ENCODE measurements at regions not wholly inside any gene's neighbourhood (a gene's known extent, or its start where the extent isn't known, plus 50 kb on each side); places are given as distances from the start of the nearest gene placed in this dataset.

DNA sequence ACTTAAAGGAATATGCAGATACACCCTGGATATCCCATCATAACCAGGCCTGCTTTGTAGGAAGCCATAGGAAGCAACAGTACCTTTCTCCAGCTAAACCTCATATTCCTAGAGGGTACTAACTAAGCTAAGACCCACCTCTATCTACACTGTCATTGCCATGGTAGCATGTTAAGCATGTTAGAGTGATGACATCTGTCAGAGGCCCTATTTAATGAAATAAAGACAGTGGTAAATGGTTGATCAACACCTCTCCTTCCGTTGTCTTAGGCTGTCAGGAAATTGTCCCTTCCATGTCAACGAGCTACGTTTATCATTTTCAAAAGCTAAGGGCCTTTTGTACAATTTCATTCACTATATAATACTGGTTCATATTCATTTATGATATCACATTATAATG, 251.1 kb upstream of the PSMD7 start:
- 96 to 100% methylated on average over 3 of the region's 3 CpGs for WGBS, 2 experiments
- H3K9me3 ChIP-seq (ENCODE audit: control insufficient read depth, low read length): no peaks in the 10 kb centered on the region
- no peak overlapping the region for H3K27ac ChIP-seq (ENCODE audit: insufficient read depth, low read depth, low read length, poor library complexity, severe bottlenecking)
- H3K4me1 ChIP-seq (ENCODE audit: control insufficient read depth, insufficient read depth, low read length): no peaks in the 10 kb centered on the region
- H3K27me3 ChIP-seq (ENCODE audit: control insufficient read depth, insufficient read depth, low read length, poor library complexity, severe bottlenecking): no peaks in the 10 kb centered on the region
- H3K4me3 ChIP-seq (ENCODE audit: insufficient read depth, low read depth, low read length): no peak overlapping the region
- no peaks in the 10 kb centered on the region for H3K36me3 ChIP-seq (ENCODE audit: control insufficient read depth, insufficient read depth, low read length)

DNA sequence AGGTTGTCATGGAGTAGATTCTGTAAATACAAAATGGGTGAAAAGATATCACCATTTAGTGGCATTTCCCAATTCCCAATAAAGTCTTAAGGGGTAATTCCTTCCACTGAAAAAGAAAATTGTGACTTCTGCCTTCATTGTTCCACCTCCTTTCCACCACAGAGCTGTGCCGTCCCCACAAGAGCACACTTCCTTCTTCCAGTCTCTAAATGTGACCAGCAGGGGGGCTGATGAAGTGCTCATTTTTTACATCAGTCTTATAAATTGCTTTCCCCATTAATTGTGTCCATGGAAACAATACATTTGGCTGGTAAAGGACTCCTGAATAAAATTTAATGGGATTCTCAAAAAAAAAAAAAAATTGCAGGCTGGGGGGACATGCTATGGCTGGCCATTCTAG, 260.8 kb upstream of the PSMD7 start:
- H3K4me3 ChIP-seq (ENCODE audit: insufficient read depth, low read depth, low read length): no peak overlapping the region
- no peaks in the 10 kb centered on the region for H3K27me3 ChIP-seq (ENCODE audit: control insufficient read depth, insufficient read depth, low read length, poor library complexity, severe bottlenecking)
- no peak overlapping the region for H3K27ac ChIP-seq (ENCODE audit: insufficient read depth, low read depth, low read length, poor library complexity, severe bottlenecking)
- no peaks in the 10 kb centered on the region for H3K36me3 ChIP-seq (ENCODE audit: control insufficient read depth, insufficient read depth, low read length)
- H3K9me3 ChIP-seq (ENCODE audit: control insufficient read depth, low read length): no peaks in the 10 kb centered on the region
- 11 to 19% methylated on average over 1 of the region's 1 CpG for WGBS, 2 experiments
- H3K4me1 ChIP-seq (ENCODE audit: control insufficient read depth, insufficient read depth, low read length): peaks cover 39% of the 10 kb centered on the region

DNA sequence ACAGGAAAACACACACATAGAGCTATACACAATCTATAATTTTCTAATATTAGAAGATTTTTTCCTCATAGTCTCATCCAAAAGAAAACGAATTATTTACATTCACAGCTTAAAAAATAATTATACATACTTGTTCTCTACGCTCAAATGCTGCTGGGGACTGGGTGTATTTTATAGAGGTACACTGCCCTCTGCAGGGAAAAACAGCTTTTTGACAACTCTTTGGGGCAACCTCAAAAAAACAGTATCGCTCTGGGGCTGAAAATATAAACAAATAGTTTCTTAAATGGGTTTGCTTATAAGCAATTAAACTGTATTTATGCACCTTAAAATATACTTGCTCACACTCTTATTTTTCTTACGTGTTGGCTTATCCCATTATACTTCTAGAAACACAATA, 261.8 kb upstream of the PSMD7 start:
- H3K36me3 ChIP-seq (ENCODE audit: control insufficient read depth, insufficient read depth, low read length): no peaks in the 10 kb centered on the region
- H3K27ac ChIP-seq (ENCODE audit: insufficient read depth, low read depth, low read length, poor library complexity, severe bottlenecking): no peak overlapping the region
- WGBS, 2 experiments: 13 to 17% methylated on average over 2 to 4 of the region's 4 CpGs

DNA sequence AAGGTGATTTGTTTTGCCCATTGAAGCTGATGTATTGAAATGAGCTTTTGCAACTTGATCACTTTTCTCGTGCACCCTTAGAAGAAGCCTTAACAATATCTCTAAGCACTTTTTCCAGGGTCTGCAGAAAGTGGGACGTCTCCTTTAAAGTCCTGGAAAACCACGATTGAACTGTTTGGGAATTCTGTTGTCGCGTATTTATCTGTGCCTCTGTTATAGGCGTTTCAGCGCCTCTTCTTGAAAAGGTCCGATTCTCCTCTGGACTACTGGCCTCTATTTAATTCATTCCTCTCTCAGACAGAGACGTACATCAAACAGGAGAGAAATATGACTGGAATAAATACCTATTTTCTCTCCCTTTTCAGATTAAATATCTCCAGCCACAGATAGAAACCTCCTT, 262.4 kb upstream of the PSMD7 start:
- no peaks in the 10 kb centered on the region for H3K9me3 ChIP-seq (ENCODE audit: control insufficient read depth, low read length)
- H3K27ac ChIP-seq (ENCODE audit: insufficient read depth, low read depth, low read length, poor library complexity, severe bottlenecking): no peak overlapping the region
- peaks cover 50% of the 10 kb centered on the region for H3K4me1 ChIP-seq (ENCODE audit: control insufficient read depth, insufficient read depth, low read length)
- no peaks in the 10 kb centered on the region for H3K36me3 ChIP-seq (ENCODE audit: control insufficient read depth, insufficient read depth, low read length)
- no peaks in the 10 kb centered on the region for H3K27me3 ChIP-seq (ENCODE audit: control insufficient read depth, insufficient read depth, low read length, poor library complexity, severe bottlenecking)
- H3K4me3 ChIP-seq (ENCODE audit: insufficient read depth, low read depth, low read length): no peak overlapping the region
- WGBS, 2 experiments: 71 to 76% methylated on average over 9 of the region's 9 CpGs

More for the DNA sequence above, 261.8 kb upstream of the PSMD7 start:
- peaks cover 44% of the 10 kb centered on the region for H3K4me1 ChIP-seq (ENCODE audit: control insufficient read depth, insufficient read depth, low read length)
- H3K27me3 ChIP-seq (ENCODE audit: control insufficient read depth, insufficient read depth, low read length, poor library complexity, severe bottlenecking): no peaks in the 10 kb centered on the region
- H3K4me3 ChIP-seq (ENCODE audit: insufficient read depth, low read depth, low read length): no peak overlapping the region
- H3K9me3 ChIP-seq (ENCODE audit: control insufficient read depth, low read length): no peaks in the 10 kb centered on the region

DNA sequence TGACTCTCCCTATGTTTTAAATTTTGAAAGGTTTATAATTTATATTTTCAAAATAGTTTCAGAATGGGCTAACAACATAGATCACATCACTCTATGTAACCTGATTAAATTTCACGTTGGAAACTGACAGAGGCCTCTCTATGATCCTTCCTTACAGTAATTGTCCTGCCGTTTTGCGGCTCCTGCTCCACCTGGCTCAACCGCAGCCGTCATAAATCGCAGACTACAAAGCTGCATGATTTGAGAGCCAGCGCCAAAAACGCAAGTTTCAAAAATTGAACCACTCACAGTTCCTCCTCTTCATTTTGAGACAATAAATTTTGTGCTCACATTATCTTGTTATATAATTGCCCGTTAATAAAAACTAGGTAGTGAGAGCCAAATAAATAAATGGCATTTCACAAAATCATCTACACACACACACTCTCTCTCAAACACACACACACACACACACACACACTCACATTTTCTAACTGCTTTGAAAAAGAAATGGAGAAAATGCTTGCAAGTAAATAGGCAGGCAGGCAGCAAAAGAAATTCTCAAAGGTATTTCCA, 263.1 kb upstream of the PSMD7 start:
- H3K36me3 ChIP-seq (ENCODE audit: control insufficient read depth, insufficient read depth, low read length): no peaks in the 10 kb centered on the region
- no peaks in the 10 kb centered on the region for H3K9me3 ChIP-seq (ENCODE audit: control insufficient read depth, low read length)
- no peak overlapping the region for H3K27ac ChIP-seq (ENCODE audit: insufficient read depth, low read depth, low read length, poor library complexity, severe bottlenecking)
- H3K4me3 ChIP-seq (ENCODE audit: insufficient read depth, low read depth, low read length): no peak overlapping the region
- H3K4me1 ChIP-seq (ENCODE audit: control insufficient read depth, insufficient read depth, low read length): peaks cover 50% of the 10 kb centered on the region
- H3K27me3 ChIP-seq (ENCODE audit: control insufficient read depth, insufficient read depth, low read length, poor library complexity, severe bottlenecking): no peaks in the 10 kb centered on the region
- WGBS, 2 experiments: 81 to 82% methylated on average over 8 to 9 of the region's 9 CpGs

DNA sequence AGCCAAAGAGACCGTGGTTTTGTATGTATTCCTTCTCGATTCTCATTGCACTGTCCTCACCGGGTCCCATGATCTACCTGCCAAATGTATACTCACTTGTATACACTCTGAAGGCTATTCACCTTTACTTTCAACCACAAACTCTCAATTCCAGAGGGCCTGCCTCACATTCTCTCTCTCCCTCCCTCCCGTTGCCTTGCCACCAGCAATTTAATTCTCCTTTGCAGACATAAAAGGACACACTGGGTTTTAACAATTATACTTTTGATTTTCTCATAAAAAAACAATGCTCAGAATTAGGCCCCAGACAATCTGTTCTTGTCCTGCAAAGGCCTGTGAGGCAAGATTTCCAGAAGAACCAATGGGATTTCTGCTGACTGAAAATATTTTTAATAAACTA, 265.1 kb upstream of the PSMD7 start:
- H3K9me3 ChIP-seq (ENCODE audit: control insufficient read depth, low read length): no peaks in the 10 kb centered on the region
- no peak overlapping the region for H3K4me3 ChIP-seq (ENCODE audit: insufficient read depth, low read depth, low read length)
- H3K27ac ChIP-seq (ENCODE audit: insufficient read depth, low read depth, low read length, poor library complexity, severe bottlenecking): no peak overlapping the region
- no peaks in the 10 kb centered on the region for H3K36me3 ChIP-seq (ENCODE audit: control insufficient read depth, insufficient read depth, low read length)
- 63 to 70% methylated on average over 4 of the region's 4 CpGs for WGBS, 2 experiments
- H3K27me3 ChIP-seq (ENCODE audit: control insufficient read depth, insufficient read depth, low read length, poor library complexity, severe bottlenecking): no peaks in the 10 kb centered on the region
- H3K4me1 ChIP-seq (ENCODE audit: control insufficient read depth, insufficient read depth, low read length): peaks cover 53% of the 10 kb centered on the region

DNA sequence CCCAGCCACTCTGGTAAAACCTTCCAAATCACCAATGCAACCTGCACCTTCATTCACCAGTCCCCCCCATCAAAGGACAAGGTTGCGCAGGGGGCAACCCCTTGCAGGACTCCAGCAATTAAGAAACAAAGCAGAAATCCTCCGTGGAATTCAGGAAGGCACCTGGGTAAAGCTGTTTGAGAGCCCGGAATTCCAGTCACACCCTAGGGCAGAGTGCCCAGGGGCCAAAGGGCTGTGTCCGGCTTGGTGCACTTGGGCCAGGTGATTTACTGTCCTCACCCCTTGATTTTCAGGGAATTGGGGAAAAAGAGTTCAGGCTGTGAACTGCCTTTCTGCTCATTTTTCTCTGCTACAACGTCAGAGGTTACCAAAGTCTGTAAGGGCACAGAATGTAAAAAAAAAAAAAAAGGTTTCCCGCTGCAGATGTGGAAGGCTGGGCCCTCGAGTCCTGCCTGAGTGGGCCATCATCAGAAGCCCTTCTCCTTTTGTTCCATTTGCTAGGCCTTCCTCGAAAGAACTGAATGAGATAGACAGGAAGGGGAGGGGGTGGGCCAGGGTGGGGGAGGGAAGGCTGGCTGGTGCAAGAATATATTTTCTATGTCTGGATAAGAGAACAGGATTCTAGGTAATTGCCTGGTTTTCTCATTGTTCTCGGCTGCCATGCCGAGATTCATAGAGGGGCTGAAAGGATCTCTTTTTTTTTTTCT, 266.5 kb upstream of the PSMD7 start:
- Histone ChIP-seq H3K4me3 (ENCODE audit: insufficient read depth, low read depth, low read length) (no peak overlapping the region), H3K4me1 (ENCODE audit: control insufficient read depth, insufficient read depth, low read length) (peaks cover 59% of the 10 kb centered on the region), H3K27me3 (ENCODE audit: control insufficient read depth, insufficient read depth, low read length, poor library complexity, severe bottlenecking) (no peaks in the 10 kb centered on the region), H3K9me3 (ENCODE audit: control insufficient read depth, low read length) (no peaks in the 10 kb centered on the region), H3K36me3 (ENCODE audit: control insufficient read depth, insufficient read depth, low read length) (no peaks in the 10 kb centered on the region), H3K27ac (ENCODE audit: insufficient read depth, low read depth, low read length, poor library complexity, severe bottlenecking) (no peak overlapping the region)
- 53 to 62% methylated on average over 10 of the region's 10 CpGs for WGBS, 2 experiments

DNA sequence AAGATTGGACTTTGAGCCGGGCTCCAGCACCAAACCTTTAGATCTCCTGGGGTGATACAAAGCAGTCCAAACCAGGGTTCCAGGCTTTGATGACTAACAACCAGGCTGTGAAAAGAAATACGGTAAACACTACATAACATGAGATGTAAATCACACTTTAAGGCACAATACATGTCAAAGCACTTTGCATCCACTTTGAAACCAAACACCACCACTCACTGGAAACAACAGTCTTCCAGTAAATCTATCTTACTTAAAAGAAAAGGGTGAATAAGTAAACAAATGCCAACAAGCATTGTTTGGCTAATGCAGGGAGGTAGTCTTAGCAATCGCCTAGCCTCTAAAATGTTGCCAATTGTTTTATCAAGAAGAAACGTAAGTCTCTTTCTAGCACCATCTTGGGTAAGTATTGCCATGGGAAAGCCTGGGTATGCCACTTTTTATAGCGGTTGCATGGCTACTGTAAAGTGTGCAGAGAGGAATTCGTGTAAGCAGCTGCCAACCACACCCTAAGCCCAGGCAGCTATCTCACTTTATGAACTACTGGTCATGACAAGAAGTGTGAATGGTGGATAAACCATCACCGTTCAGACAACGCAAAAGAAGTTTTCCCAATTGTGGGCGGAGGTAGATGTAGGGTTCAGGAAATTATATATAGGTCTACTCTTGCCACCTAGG, 267.4 kb upstream of the PSMD7 start:
- 67 to 75% methylated on average over 9 of the region's 9 CpGs for WGBS, 2 experiments
- Histone ChIP-seq H3K27me3 (ENCODE audit: control insufficient read depth, insufficient read depth, low read length, poor library complexity, severe bottlenecking) (no peaks in the 10 kb centered on the region), H3K4me1 (ENCODE audit: control insufficient read depth, insufficient read depth, low read length) (peaks cover 57% of the 10 kb centered on the region), H3K4me3 (ENCODE audit: insufficient read depth, low read depth, low read length) (no peak overlapping the region), H3K36me3 (ENCODE audit: control insufficient read depth, insufficient read depth, low read length) (no peaks in the 10 kb centered on the region), H3K9me3 (ENCODE audit: control insufficient read depth, low read length) (no peaks in the 10 kb centered on the region), H3K27ac (ENCODE audit: insufficient read depth, low read depth, low read length, poor library complexity, severe bottlenecking) (no peak overlapping the region)

DNA sequence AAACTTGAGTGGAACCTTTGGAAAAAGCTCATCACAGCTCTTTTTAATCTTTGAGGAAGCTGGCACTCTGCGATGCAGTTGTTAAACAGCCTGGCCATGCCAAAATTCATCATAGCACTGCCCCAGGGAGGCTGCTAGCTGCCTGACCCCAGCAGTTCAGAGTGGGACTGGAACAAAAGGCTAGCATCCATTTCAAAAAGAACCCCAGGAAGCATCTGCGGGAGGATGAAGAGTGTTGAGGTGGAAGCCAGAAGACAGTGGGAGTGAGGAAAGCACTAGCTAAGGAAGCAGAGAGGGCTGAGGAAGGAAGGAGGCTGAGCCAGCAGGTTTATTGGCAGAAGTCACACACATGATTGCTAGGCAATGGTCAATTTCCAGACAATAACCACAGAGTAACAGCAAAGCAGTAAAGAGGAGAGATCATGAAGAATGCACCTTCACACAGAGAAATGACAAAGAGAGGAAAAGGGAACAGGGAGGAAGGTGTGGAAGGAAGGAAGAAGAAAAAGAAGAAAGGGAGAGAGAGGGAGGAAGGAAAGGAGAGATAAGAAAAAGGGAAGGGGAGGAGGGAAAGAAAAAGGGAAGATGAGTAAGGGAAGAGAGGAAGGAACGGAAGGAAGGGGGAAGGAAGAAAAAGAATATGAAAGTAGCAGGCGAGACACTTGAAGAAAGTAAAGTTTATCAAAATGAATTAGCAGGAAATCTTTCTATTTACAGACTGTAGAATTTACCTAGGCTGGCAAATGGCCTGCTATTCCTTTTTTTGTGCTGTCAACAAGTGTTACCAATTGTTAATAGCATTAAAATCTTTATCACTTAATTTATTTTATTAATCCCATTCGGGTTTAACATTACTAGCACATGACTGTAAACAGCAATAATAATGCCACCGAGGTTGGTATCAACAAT, 270.0 kb upstream of the PSMD7 start:
- 40% methylated on average over 6 of the region's 6 CpGs for WGBS, 2 experiments
- no peaks in the 10 kb centered on the region for H3K9me3 ChIP-seq (ENCODE audit: control insufficient read depth, low read length)
- H3K4me1 ChIP-seq (ENCODE audit: control insufficient read depth, insufficient read depth, low read length): peaks cover 37% of the 10 kb centered on the region
- no peaks in the 10 kb centered on the region for H3K27me3 ChIP-seq (ENCODE audit: control insufficient read depth, insufficient read depth, low read length, poor library complexity, severe bottlenecking)
- peak overlapping the region; percentile 79 for H3K27ac ChIP-seq (ENCODE audit: insufficient read depth, low read depth, low read length, poor library complexity, severe bottlenecking)
- no peaks in the 10 kb centered on the region for H3K36me3 ChIP-seq (ENCODE audit: control insufficient read depth, insufficient read depth, low read length)
- H3K4me3 ChIP-seq (ENCODE audit: insufficient read depth, low read depth, low read length): no peak overlapping the region

DNA sequence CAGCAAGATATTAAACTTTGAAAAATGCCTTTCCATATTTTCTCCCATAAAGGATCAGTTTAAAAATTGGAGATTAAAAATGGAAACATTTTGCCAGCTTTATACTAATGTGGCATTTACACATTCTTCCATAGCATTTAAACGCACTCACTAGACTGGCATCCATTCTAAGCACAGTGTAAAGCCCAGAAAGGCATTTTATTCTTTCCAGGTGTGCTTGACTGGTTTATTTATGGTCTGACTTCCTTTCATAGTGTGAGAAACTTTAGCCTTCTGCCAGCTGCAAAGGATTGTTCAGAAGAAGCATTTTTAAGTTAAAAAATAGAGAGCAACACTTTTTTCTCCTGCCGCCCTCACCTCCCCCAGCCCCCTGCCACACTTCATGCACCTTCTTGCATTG, 271.7 kb upstream of the PSMD7 start:
- no peak overlapping the region for H3K4me3 ChIP-seq (ENCODE audit: insufficient read depth, low read depth, low read length)
- H3K27me3 ChIP-seq (ENCODE audit: control insufficient read depth, insufficient read depth, low read length, poor library complexity, severe bottlenecking): no peaks in the 10 kb centered on the region
- H3K4me1 ChIP-seq (ENCODE audit: control insufficient read depth, insufficient read depth, low read length): peaks cover 34% of the 10 kb centered on the region
- no peak overlapping the region for H3K27ac ChIP-seq (ENCODE audit: insufficient read depth, low read depth, low read length, poor library complexity, severe bottlenecking)
- 89 to 93% methylated on average over 2 of the region's 2 CpGs for WGBS, 2 experiments
- H3K9me3 ChIP-seq (ENCODE audit: control insufficient read depth, low read length): no peaks in the 10 kb centered on the region
- no peaks in the 10 kb centered on the region for H3K36me3 ChIP-seq (ENCODE audit: control insufficient read depth, insufficient read depth, low read length)

Measured in ectodermal cell (in vitro differentiated cells).